Neural cell (in vitro differentiated cells): ENCODE measurements at regions not wholly inside any gene's neighbourhood (a gene's known extent, or its start where the extent isn't known, plus 50 kb on each side); places are given as distances from the start of the nearest gene placed in this dataset.

Source experiments
- CTCF ChIP-seq: fragments of 450-650 bp; IDR thresholded peaks from 2 replicates; pipeline ENCODE4 v1.5.1; 2014; ENCODE audit warnings: antibody characterized with exemption, mild to moderate bottlenecking, moderate library complexity; ENCODE audit not compliant: poor library complexity, severe bottlenecking
- EP300 ChIP-seq: fragments of 450-650 bp; conservative IDR thresholded peaks from 2 replicates; pipeline ENCODE4 v1.6.1; 2014; ENCODE audit warnings: antibody characterized with exemption, mild to moderate bottlenecking, moderate library complexity; ENCODE audit not compliant: poor library complexity, severe bottlenecking
- EZH2 ChIP-seq: fragments of 200-600, 300-800 bp; shearing (Covaris generic), sonication (generic); IDR thresholded peaks from 2 replicates; pipeline ENCODE4 v1.6.1; 2014; ENCODE audit warnings: antibody characterized with exemption, low read length, borderline replicate concordance, mild to moderate bottlenecking; ENCODE audit not compliant: insufficient read depth, poor library complexity, severe bottlenecking
- POLR2AphosphoS5 ChIP-seq: IDR thresholded peaks from 2 replicates; pipeline ENCODE4 v1.6.1; 2012
- REST ChIP-seq: IDR thresholded peaks from 2 replicates; pipeline ENCODE4 v1.6.1; 2012; ENCODE audit warnings: borderline replicate concordance
- SMC3 ChIP-seq: fragments of 450-650 bp; conservative IDR thresholded peaks from 2 replicates; pipeline ENCODE4 v1.6.1; 2014; ENCODE audit warnings: antibody characterized with exemption, mild to moderate bottlenecking, moderate library complexity; ENCODE audit not compliant: poor library complexity
- TAF1 ChIP-seq: IDR thresholded peaks from 2 replicates; pipeline ENCODE4 v1.6.1; 2012; ENCODE audit warnings: low read depth

- TF ChIP-seq SMC3, result no peak
- TF ChIP-seq TAF1, result no peak
- no peak for TF ChIP-seq CTCF
- TF ChIP-seq POLR2AphosphoS5, result no peak
- TF ChIP-seq REST, result no peak
- no peak for TF ChIP-seq EZH2
- TF ChIP-seq EP300, result no peak
These were observed 61.6 kb upstream of the SPTLC1 start for GRCh38 chr9:92176800-92177185.
